D721Med (cell line): ENCODE measurements at regions not wholly inside any gene's neighbourhood (a gene's known extent, or its start where the extent isn't known, plus 50 kb on each side); places are given as distances from the start of the nearest gene placed in this dataset.

ENCODE experiments used
- DNase-seq: peaks from one replicate; pipeline ENCODE4 v3.0.0; 2011; ENCODE audit warnings: low spot score; ENCODE audit not compliant: insufficient read length
- FAIRE-seq: peaks from 2 replicates; lab custom pipeline; 2011; peaks lifted over from hg19 to GRCh38; lab: Jason Lieb, UNC
- CTCF ChIP-seq: IDR thresholded peaks from 2 replicates; pipeline ENCODE4 v1.5.1; 2012; ENCODE audit warnings: mild to moderate bottlenecking, control low read depth; ENCODE audit not compliant: insufficient read depth; ENCODE audit errors: missing control alignments

- TF ChIP-seq CTCF: no peak
- no peak for FAIRE-seq
- DNase-seq: no peak
Observed at GRCh38 chr1:60290393-60290792, 216.8 kb upstream of the C1orf87 start.

GRCh38 chr1:60287536-60287935 lies 214.0 kb upstream of the C1orf87 start:
- DNase-seq: no peak
- no peak for TF ChIP-seq CTCF
- FAIRE-seq: no peak

- DNase-seq: no peak
Observed at GRCh38 chr1:60283690-60284089, 210.1 kb upstream of the C1orf87 start.

GRCh38 chr1:60281360-60281932 lies 207.9 kb upstream of the C1orf87 start:
- peak; percentile 63 for FAIRE-seq
- peak; percentile 33 for DNase-seq
- TF ChIP-seq CTCF: peak; percentile 91

More at GRCh38 chr1:60283690-60284089, 210.1 kb upstream of the C1orf87 start:
- no peak for FAIRE-seq
- no peak for TF ChIP-seq CTCF

- no peak for DNase-seq
- no peak for FAIRE-seq
- TF ChIP-seq CTCF: no peak
Observed at GRCh38 chr1:60280819-60281218, 207.2 kb upstream of the C1orf87 start.

- TF ChIP-seq CTCF: no peak
- FAIRE-seq (no peak), DNase-seq (no peak)
Observed at GRCh38 chr1:60280256-60280655, 206.7 kb upstream of the C1orf87 start.

GRCh38 chr1:60279798-60280197 lies 206.2 kb upstream of the C1orf87 start:
- DNase-seq (no peak), FAIRE-seq (peak; percentile 71)
- TF ChIP-seq CTCF: no peak
